Neural cell (in vitro differentiated cells): ENCODE measurements at regions not wholly inside any gene's neighbourhood (a gene's known extent, or its start where the extent isn't known, plus 50 kb on each side); places are given as distances from the start of the nearest gene placed in this dataset.

ENCODE experiments used
- H2AFZ ChIP-seq: fragments of 200-600, 300-800 bp; sonication (generic), shearing (Covaris generic); 2 replicates; pipeline ENCODE4 v1.6.0; 2014; ENCODE audit warnings: low read depth, mild to moderate bottlenecking, antibody characterized with exemption, low read length, moderate library complexity
- H3F3A ChIP-seq: fragments of 200-600 bp; shearing (Covaris generic); 2 replicates; pipeline ENCODE4 v1.6.1; 2016; ENCODE audit warnings: mild to moderate bottlenecking, moderate library complexity, mixed read lengths, antibody characterized with exemption, low read length; ENCODE audit not compliant: insufficient read depth, poor library complexity, severe bottlenecking
- H3K27ac ChIP-seq: fragments of 200-600, 300-800 bp; sonication (generic), shearing (Covaris generic); 2 replicates; pipeline ENCODE4 v1.5.1; 2014; ENCODE audit warnings: mild to moderate bottlenecking, low read length, moderate library complexity
- H3K27me3 ChIP-seq: fragments of 300-800, 200-600 bp; sonication (generic), shearing (Covaris generic); 2 replicates; pipeline ENCODE4 v1.6.0; 2014; ENCODE audit warnings: mild to moderate bottlenecking, low read depth, low read length, moderate library complexity; ENCODE audit not compliant: insufficient read depth
- H3K36me3 ChIP-seq: fragments of 300-800, 200-600 bp; sonication (generic), shearing (Covaris generic); 2 replicates; pipeline ENCODE4 v1.5.1; 2014; ENCODE audit warnings: mild to moderate bottlenecking, antibody characterized with exemption, low read length, moderate library complexity; ENCODE audit not compliant: insufficient read depth
- H3K4me2 ChIP-seq: fragments of 300-800, 200-600 bp; sonication (generic), shearing (Covaris generic); 2 replicates; pipeline ENCODE4 v1.6.0; 2014; ENCODE audit warnings: mild to moderate bottlenecking, low read length
- H3K4me3 ChIP-seq: fragments of 300-800, 200-600 bp; sonication (generic), shearing (Covaris generic); 2 replicates; pipeline ENCODE4 v1.5.1; 2014; ENCODE audit warnings: mild to moderate bottlenecking, low read length, moderate library complexity
- H3K79me2 ChIP-seq: fragments of 200-600 bp; shearing (Covaris generic); replicated peaks from 2 replicates; pipeline ENCODE4 v1.6.0; 2014; ENCODE audit warnings: mild to moderate bottlenecking, low read length, moderate library complexity; ENCODE audit not compliant: insufficient read depth
- H3K9ac ChIP-seq: fragments of 300-800, 200-600 bp; sonication (generic), shearing (Covaris generic); 2 replicates; pipeline ENCODE4 v1.6.1; 2016; ENCODE audit warnings: mild to moderate bottlenecking, low read length, mixed read lengths
- H3K9me2 ChIP-seq: fragments of 200-600 bp; shearing (Covaris generic); 2 replicates; pipeline ENCODE4 v1.6.1; 2016; ENCODE audit warnings: mild to moderate bottlenecking, low read length, mixed read lengths; ENCODE audit not compliant: insufficient read depth
- H3K9me3 ChIP-seq: fragments of 200-600, 300-800 bp; sonication (generic), shearing (Covaris generic); 2 replicates; pipeline ENCODE4 v1.6.1; 2016; ENCODE audit warnings: mild to moderate bottlenecking, mixed run types, low read length, moderate library complexity, mixed read lengths
- H4K20me1 ChIP-seq: fragments of 200-600 bp; shearing (Covaris generic); 2 replicates; pipeline ENCODE4 v1.6.1; 2016; ENCODE audit warnings: mild to moderate bottlenecking, mixed run types; ENCODE audit not compliant: insufficient read depth
- CTCF ChIP-seq: fragments of 450-650 bp; IDR thresholded peaks from 2 replicates; pipeline ENCODE4 v1.5.1; 2014; ENCODE audit warnings: antibody characterized with exemption, mild to moderate bottlenecking, moderate library complexity; ENCODE audit not compliant: poor library complexity, severe bottlenecking
- EP300 ChIP-seq: fragments of 450-650 bp; conservative IDR thresholded peaks from 2 replicates; pipeline ENCODE4 v1.6.1; 2014; ENCODE audit warnings: antibody characterized with exemption, mild to moderate bottlenecking, moderate library complexity; ENCODE audit not compliant: poor library complexity, severe bottlenecking
- EZH2 ChIP-seq: fragments of 200-600, 300-800 bp; shearing (Covaris generic), sonication (generic); IDR thresholded peaks from 2 replicates; pipeline ENCODE4 v1.6.1; 2014; ENCODE audit warnings: antibody characterized with exemption, low read length, borderline replicate concordance, mild to moderate bottlenecking; ENCODE audit not compliant: insufficient read depth, poor library complexity, severe bottlenecking
- MXI1 ChIP-seq: fragments of 450-650 bp; conservative IDR thresholded peaks from 2 replicates; pipeline ENCODE4 v1.6.1; 2014; ENCODE audit warnings: antibody characterized with exemption, mild to moderate bottlenecking; ENCODE audit not compliant: poor library complexity, severe bottlenecking
- POLR2AphosphoS5 ChIP-seq: IDR thresholded peaks from 2 replicates; pipeline ENCODE4 v1.6.1; 2012
- RAD21 ChIP-seq: fragments of 450-650 bp; conservative IDR thresholded peaks from 2 replicates; pipeline ENCODE4 v1.6.1; 2014; ENCODE audit warnings: antibody characterized with exemption, mild to moderate bottlenecking, moderate library complexity
- REST ChIP-seq: IDR thresholded peaks from 2 replicates; pipeline ENCODE4 v1.6.1; 2012; ENCODE audit warnings: borderline replicate concordance
- SMC3 ChIP-seq: fragments of 450-650 bp; conservative IDR thresholded peaks from 2 replicates; pipeline ENCODE4 v1.6.1; 2014; ENCODE audit warnings: antibody characterized with exemption, mild to moderate bottlenecking, moderate library complexity; ENCODE audit not compliant: poor library complexity
- TAF1 ChIP-seq: IDR thresholded peaks from 2 replicates; pipeline ENCODE4 v1.6.1; 2012; ENCODE audit warnings: low read depth

GRCh38 chr11:10917802-10918201, 59.9 kb upstream of the ZBED5 start:
- H3K9me2 ChIP-seq: no peaks in the 10 kb centered on the region
- H3K4me3 ChIP-seq: no peak overlapping the region
- no peaks in the 10 kb centered on the region for H3F3A ChIP-seq
- no peak overlapping the region for H3K4me2 ChIP-seq
- no peak overlapping the region for H3K27ac ChIP-seq
- H3K27me3 ChIP-seq: no peaks in the 10 kb centered on the region
- no peak overlapping the region for H2AFZ ChIP-seq
- H4K20me1 ChIP-seq: no peaks in the 10 kb centered on the region
- TF ChIP-seq EZH2: no peak
- no peak for TF ChIP-seq REST
- no peak for TF ChIP-seq RAD21
- TF ChIP-seq TAF1: no peak
- no peak for TF ChIP-seq POLR2AphosphoS5
- no peak for TF ChIP-seq SMC3
- no peak overlapping the region for H3K9ac ChIP-seq
- H3K79me2 ChIP-seq: no peaks in the 10 kb centered on the region
- no peaks in the 10 kb centered on the region for H3K9me3 ChIP-seq
- H3K36me3 ChIP-seq: no peaks in the 10 kb centered on the region

GRCh38 chr11:10916665-10917064, 58.8 kb upstream of the ZBED5 start:
- H3K27me3 ChIP-seq: no peaks in the 10 kb centered on the region
- H4K20me1 ChIP-seq: no peaks in the 10 kb centered on the region
- H3K9me2 ChIP-seq: no peaks in the 10 kb centered on the region
- H3F3A ChIP-seq: no peaks in the 10 kb centered on the region
- no peak overlapping the region for H3K4me2 ChIP-seq
- no peak overlapping the region for H3K9ac ChIP-seq
- H3K27ac ChIP-seq: no peak overlapping the region
- H3K4me3 ChIP-seq: no peak overlapping the region
- H3K36me3 ChIP-seq: no peaks in the 10 kb centered on the region
- H3K9me3 ChIP-seq: no peaks in the 10 kb centered on the region
- TF ChIP-seq POLR2AphosphoS5 (no peak), CTCF (no peak), SMC3 (no peak), TAF1 (no peak), MXI1 (no peak), REST (no peak), RAD21 (no peak), EZH2 (no peak), EP300 (no peak)
- no peaks in the 10 kb centered on the region for H3K79me2 ChIP-seq
- no peak overlapping the region for H2AFZ ChIP-seq
